ENCODE measurements at regions not wholly inside any gene's neighbourhood (a gene's known extent, or its start where the extent isn't known, plus 50 kb on each side); places are given as distances from the start of the nearest gene placed in this dataset.

GRCh38 chr22:48906216-48906835 lies 921.3 kb downstream of the BRD1 start:
- no peak for DNase-seq

GRCh38 chr22:48905206-48905975 lies 922.3 kb downstream of the BRD1 start:
- no peak for DNase-seq

- DNase-seq: no peak
Measured at GRCh38 chr22:48902983-48903650, 924.6 kb downstream of the BRD1 start.

GRCh38 chr22:48902001-48902869 lies 925.4 kb downstream of the BRD1 start:
- DNase-seq: no peak

GRCh38 chr22:48901324-48901723 lies 926.3 kb downstream of the BRD1 start:
- DNase-seq: no peak

GRCh38 chr22:48900626-48901025 lies 927.0 kb downstream of the BRD1 start:
- no peak for DNase-seq

- DNase-seq: no peak
Measured at GRCh38 chr22:48900327-48900597, 927.4 kb downstream of the BRD1 start.

GRCh38 chr22:48899523-48900326 lies 927.9 kb downstream of the BRD1 start:
- DNase-seq: no peak

GRCh38 chr22:48898524-48899250 lies 929.0 kb downstream of the BRD1 start:
- DNase-seq: no peak

- DNase-seq: no peak
Measured at GRCh38 chr22:48897645-48898370, 929.9 kb downstream of the BRD1 start.

GRCh38 chr22:48896766-48897644 lies 930.7 kb downstream of the BRD1 start:
- DNase-seq: no peak

- no peak for DNase-seq
Measured at GRCh38 chr22:48895831-48896765, 931.6 kb downstream of the BRD1 start.

- no peak for DNase-seq
Measured at GRCh38 chr22:48895336-48895735, 932.3 kb downstream of the BRD1 start.

GRCh38 chr22:48894804-48895250 lies 932.8 kb downstream of the BRD1 start:
- no peak for DNase-seq

GRCh38 chr22:48894064-48894671 lies 933.5 kb downstream of the BRD1 start:
- no peak for DNase-seq

GRCh38 chr22:48893288-48894063 lies 934.2 kb downstream of the BRD1 start:
- DNase-seq: no peak

All from skin of body (tissue), 1 donor.